ENCODE measurements at regions not wholly inside any gene's neighbourhood (a gene's known extent, or its start where the extent isn't known, plus 50 kb on each side); places are given as distances from the start of the nearest gene placed in this dataset.
"Not testable (repeated sequence)": the region's sequence is repeated elsewhere in the genome, so short reads cannot be mapped to it uniquely, and the experiment has no call there.

GRCh38 chr10:27319752-27320431, 79.3 kb upstream of the ACBD5 start:
- TF ChIP-seq, protein P1, sequence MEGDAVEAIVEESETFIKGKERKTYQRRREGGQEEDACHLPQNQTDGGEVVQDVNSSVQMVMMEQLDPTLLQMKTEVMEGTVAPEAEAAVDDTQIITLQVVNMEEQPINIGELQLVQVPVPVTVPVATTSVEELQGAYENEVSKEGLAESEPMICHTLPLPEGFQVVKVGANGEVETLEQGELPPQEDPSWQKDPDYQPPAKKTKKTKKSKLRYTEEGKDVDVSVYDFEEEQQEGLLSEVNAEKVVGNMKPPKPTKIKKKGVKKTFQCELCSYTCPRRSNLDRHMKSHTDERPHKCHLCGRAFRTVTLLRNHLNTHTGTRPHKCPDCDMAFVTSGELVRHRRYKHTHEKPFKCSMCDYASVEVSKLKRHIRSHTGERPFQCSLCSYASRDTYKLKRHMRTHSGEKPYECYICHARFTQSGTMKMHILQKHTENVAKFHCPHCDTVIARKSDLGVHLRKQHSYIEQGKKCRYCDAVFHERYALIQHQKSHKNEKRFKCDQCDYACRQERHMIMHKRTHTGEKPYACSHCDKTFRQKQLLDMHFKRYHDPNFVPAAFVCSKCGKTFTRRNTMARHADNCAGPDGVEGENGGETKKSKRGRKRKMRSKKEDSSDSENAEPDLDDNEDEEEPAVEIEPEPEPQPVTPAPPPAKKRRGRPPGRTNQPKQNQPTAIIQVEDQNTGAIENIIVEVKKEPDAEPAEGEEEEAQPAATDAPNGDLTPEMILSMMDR (IDR thresholded peaks at IDR 0.05): no peak
- Mint-ChIP-seq H3K4me1 (peaks cover 16% of the 10 kb centered on the region), H3K27me3 (ENCODE audit: low read depth in 3 of 3) (no peaks in the 10 kb centered on the region), H3K4me3 (peak overlapping the region; percentile 72 to 84), H3K27ac (peak overlapping the region; percentile 83 to 96 (median 89)), H3K9me3 (peaks cover 0 to 6% (median 0%) of the 10 kb centered on the region in 7 donors), H3K36me3 (no peaks in the 10 kb centered on the region)
- intact Hi-C loops (cut with micrococcal nuclease): loop anchor here in 1 of 2 donors (5.0 kb wide), 1 partner anchor 748 kb away; no protein-coding TSS in a partner anchor
- DNase-seq: peak; percentile 86 to 97 (median 91)
- Histone ChIP-seq H3K36me3 (replicated peaks in 1 of 2; ENCODE audit: control insufficient read depth in 1 of 2, insufficient read depth in 2 of 2, low read length in 2 of 2) (no peaks in the 10 kb centered on the region), H3K79me2 (ENCODE audit: insufficient read depth, low read length) (no peaks in the 10 kb centered on the region), H2AFZ (ENCODE audit: insufficient read depth, low read depth, low read length, poor library complexity, severe bottlenecking) (peak overlapping the region; percentile 88), H3K4me3 (replicated peaks in 1 of 3; ENCODE audit: low read depth in 2 of 3, low read length in 3 of 3) (peak overlapping the region; percentile 31 to 70 (median 50)), H3K4me2 (replicated peaks; ENCODE audit: extremely low read depth, low read length, poor library complexity, severe bottlenecking) (peak overlapping the region; percentile 78), H3K27ac (ENCODE audit: low read depth in 1 of 2, low read length in 2 of 2) (peak overlapping the region; percentile 71 to 83), H3K4me1 (ENCODE audit: control insufficient read depth in 1 of 2, insufficient read depth in 2 of 2, low read length in 2 of 2) (peaks cover 14 to 25% of the 10 kb centered on the region in 2 donors), H3K9ac (ENCODE audit: insufficient read depth, low read length, poor library complexity, severe bottlenecking) (peak overlapping the region; percentile 66), H4K20me1 (ENCODE audit: insufficient read depth, low read length) (no peaks in the 10 kb centered on the region), H3K27me3 (ENCODE audit: control insufficient read depth in 2 of 2, insufficient read depth in 2 of 2, low read length in 2 of 2) (no peaks in the 10 kb centered on the region), H3K9me3 (replicated peaks in 1 of 2; ENCODE audit: control insufficient read depth in 1 of 2, insufficient read depth in 1 of 2, low read length in 2 of 2) (no peaks in the 10 kb centered on the region)
- WGBS (ENCODE audit: insufficient coverage): 8% methylated on average over 34 of the region's 44 CpGs

DNA sequence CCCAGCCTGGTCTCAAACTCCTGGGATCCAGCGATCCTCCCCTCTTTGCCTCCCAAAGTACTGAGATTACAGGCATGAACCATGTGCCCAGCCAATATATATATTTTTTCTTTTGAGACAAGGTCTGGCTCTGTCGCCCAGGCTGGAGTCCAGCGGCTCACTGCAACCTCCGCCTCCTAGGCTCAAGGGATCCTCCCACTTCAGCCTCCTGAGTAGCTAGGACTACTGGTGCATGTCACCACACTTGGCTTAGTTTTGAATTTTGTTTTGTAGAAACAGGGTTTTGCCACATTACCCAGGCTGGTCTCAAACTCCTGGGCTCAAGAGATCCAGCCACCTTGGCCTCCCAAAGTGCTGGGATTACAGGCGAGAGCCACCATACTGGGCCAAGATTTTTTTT, 78.5 kb upstream of the ACBD5 start:
- intact Hi-C loops (cut with micrococcal nuclease): loop anchor here in 1 of 2 donors (5.0 kb wide), 1 partner anchor 747 kb away; no protein-coding TSS in a partner anchor
- peak overlapping the region; percentile 66 for H3K9ac ChIP-seq (ENCODE audit: insufficient read depth, low read length, poor library complexity, severe bottlenecking)

GRCh38 chr10:27315082-27315481, 74.5 kb upstream of the ACBD5 start:
- H3K36me3 ChIP-seq (replicated peaks in 1 of 2; ENCODE audit: control insufficient read depth in 1 of 2, insufficient read depth in 2 of 2, low read length in 2 of 2); H2AFZ ChIP-seq (ENCODE audit: insufficient read depth, low read depth, low read length, poor library complexity, severe bottlenecking); H3K79me2 ChIP-seq (ENCODE audit: insufficient read depth, low read length); H3K4me3 Mint-ChIP-seq; H3K4me1 Mint-ChIP-seq; H3K9me3 ChIP-seq (replicated peaks in 1 of 2; ENCODE audit: control insufficient read depth in 1 of 2, insufficient read depth in 1 of 2, low read length in 2 of 2); H3K36me3 Mint-ChIP-seq; H3K27me3 ChIP-seq (ENCODE audit: control insufficient read depth in 2 of 2, insufficient read depth in 2 of 2, low read length in 2 of 2); H3K27ac Mint-ChIP-seq; H3K4me2 ChIP-seq (replicated peaks; ENCODE audit: extremely low read depth, low read length, poor library complexity, severe bottlenecking); H3K27ac ChIP-seq (ENCODE audit: low read depth in 1 of 2, low read length in 2 of 2); H3K9ac ChIP-seq (ENCODE audit: insufficient read depth, low read length, poor library complexity, severe bottlenecking); H3K4me3 ChIP-seq (replicated peaks in 1 of 3; ENCODE audit: low read depth in 2 of 3, low read length in 3 of 3); H4K20me1 ChIP-seq (ENCODE audit: insufficient read depth, low read length); H3K27me3 Mint-ChIP-seq (ENCODE audit: low read depth in 3 of 3): not testable (repeated sequence)
- peaks cover 0 to 13% (median 6%) of the 10 kb centered on the region in 7 donors for H3K9me3 Mint-ChIP-seq
- intact Hi-C loops (cut with micrococcal nuclease): loop anchor here in 1 of 2 donors (5.0 kb wide), 1 partner anchor 743 kb away; no protein-coding TSS in a partner anchor
- DNase-seq: peak in 2 of 3 donors; percentile 4 to 57
- H3K4me1 ChIP-seq (ENCODE audit: control insufficient read depth in 1 of 2, insufficient read depth in 2 of 2, low read length in 2 of 2): peaks cover 9 to 12% of the 10 kb centered on the region in 2 donors
- no CpG with 5 or more reads among the region's 2 CpGs for WGBS (ENCODE audit: insufficient coverage)

More for the DNA sequence above, 78.5 kb upstream of the ACBD5 start:
- not testable (repeated sequence) for DNase-seq; H3K36me3 ChIP-seq (replicated peaks in 1 of 2; ENCODE audit: control insufficient read depth in 1 of 2, insufficient read depth in 2 of 2, low read length in 2 of 2); H3K27me3 Mint-ChIP-seq (ENCODE audit: low read depth in 3 of 3); H3K27me3 ChIP-seq (ENCODE audit: control insufficient read depth in 2 of 2, insufficient read depth in 2 of 2, low read length in 2 of 2); H3K36me3 Mint-ChIP-seq; H3K9me3 ChIP-seq (replicated peaks in 1 of 2; ENCODE audit: control insufficient read depth in 1 of 2, insufficient read depth in 1 of 2, low read length in 2 of 2); H3K79me2 ChIP-seq (ENCODE audit: insufficient read depth, low read length); H3K9me3 Mint-ChIP-seq; H4K20me1 ChIP-seq (ENCODE audit: insufficient read depth, low read length)
- Histone ChIP-seq H3K27ac (ENCODE audit: low read depth in 1 of 2, low read length in 2 of 2) (peak overlapping the region; percentile 71 to 83), H3K4me2 (replicated peaks; ENCODE audit: extremely low read depth, low read length, poor library complexity, severe bottlenecking) (peak overlapping the region; percentile 78), H3K4me3 (replicated peaks in 1 of 3; ENCODE audit: low read depth in 2 of 3, low read length in 3 of 3) (peak overlapping the region in 1 of 3 experiments; percentile 70), H3K4me1 (ENCODE audit: control insufficient read depth in 1 of 2, insufficient read depth in 2 of 2, low read length in 2 of 2) (peaks cover 14 to 25% of the 10 kb centered on the region in 2 donors), H2AFZ (ENCODE audit: insufficient read depth, low read depth, low read length, poor library complexity, severe bottlenecking) (peak overlapping the region; percentile 88)
- peaks cover 17% of the 10 kb centered on the region for H3K4me1 Mint-ChIP-seq
- peak overlapping the region; percentile 78 to 96 (median 88) for H3K27ac Mint-ChIP-seq
- no CpG with 5 or more reads among the region's 5 CpGs for WGBS (ENCODE audit: insufficient coverage)
- peak overlapping the region in 1 of 2 donors; percentile 72 for H3K4me3 Mint-ChIP-seq

DNA sequence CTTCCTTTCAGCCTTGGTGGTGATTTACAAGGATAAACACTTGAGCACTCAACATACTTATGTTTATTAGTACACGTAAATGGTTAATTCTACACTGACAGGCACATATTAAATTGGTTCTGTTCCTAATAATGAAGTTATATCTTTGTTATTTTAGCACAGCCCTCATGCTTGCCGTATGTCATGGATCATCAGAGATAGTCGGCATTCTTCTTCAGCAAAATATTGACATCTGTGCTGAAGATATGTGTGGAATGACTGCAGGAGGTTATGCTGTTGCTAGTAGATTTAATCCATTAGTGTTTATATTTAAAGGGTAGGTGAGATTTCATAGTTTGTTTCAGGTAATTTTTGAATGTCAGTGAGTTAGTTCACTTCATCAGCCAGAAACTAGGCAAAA, 73.0 kb upstream of the ACBD5 start:
- H2AFZ ChIP-seq (ENCODE audit: insufficient read depth, low read depth, low read length, poor library complexity, severe bottlenecking); H3K9ac ChIP-seq (ENCODE audit: insufficient read depth, low read length, poor library complexity, severe bottlenecking): not testable (repeated sequence)

More for the DNA sequence above, 73.0 kb upstream of the ACBD5 start:
- H3K4me2 ChIP-seq (replicated peaks; ENCODE audit: extremely low read depth, low read length, poor library complexity, severe bottlenecking); H3K27ac ChIP-seq (ENCODE audit: low read depth in 1 of 2, low read length in 2 of 2); H3K36me3 ChIP-seq (replicated peaks in 1 of 2; ENCODE audit: control insufficient read depth in 1 of 2, insufficient read depth in 2 of 2, low read length in 2 of 2); H3K79me2 ChIP-seq (ENCODE audit: insufficient read depth, low read length); H3K27ac Mint-ChIP-seq; H3K36me3 Mint-ChIP-seq; H3K9me3 Mint-ChIP-seq; H3K27me3 ChIP-seq (ENCODE audit: control insufficient read depth in 2 of 2, insufficient read depth in 2 of 2, low read length in 2 of 2); H3K4me1 Mint-ChIP-seq; intact Hi-C loops (cut with micrococcal nuclease); H3K4me1 ChIP-seq (ENCODE audit: control insufficient read depth in 1 of 2, insufficient read depth in 2 of 2, low read length in 2 of 2); H4K20me1 ChIP-seq (ENCODE audit: insufficient read depth, low read length); H3K27me3 Mint-ChIP-seq (ENCODE audit: low read depth in 3 of 3); H3K9me3 ChIP-seq (replicated peaks in 1 of 2; ENCODE audit: control insufficient read depth in 1 of 2, insufficient read depth in 1 of 2, low read length in 2 of 2); DNase-seq; H3K4me3 ChIP-seq (replicated peaks in 1 of 3; ENCODE audit: low read depth in 2 of 3, low read length in 3 of 3); H3K4me3 Mint-ChIP-seq: not testable (repeated sequence)
- WGBS (ENCODE audit: insufficient coverage): no CpG with 5 or more reads among the region's 3 CpGs

Measured in CD14-positive monocyte (primary cell).